Spleen (tissue), 7 donors: ENCODE measurements at regions not wholly inside any gene's neighbourhood (a gene's known extent, or its start where the extent isn't known, plus 50 kb on each side); places are given as distances from the start of the nearest gene placed in this dataset.

Experiments used
- CTCF ChIP-seq, 11 experiments: fragments of 200-600 bp in 7 of 11; fragments of 450-650 bp in 4 of 11; sonication (generic) in 4 of 11; IDR thresholded peaks in 8 of 11; conservative IDR thresholded peaks in 3 of 11; 1 replicate in 7 of 11; 2 replicates in 4 of 11; pipeline versions ENCODE4 v1.4.0 to v1.8.0; 2016 to 2021; ENCODE audit warnings: antibody characterized with exemption in 11 of 11, inconsistent platforms in 4 of 11, mild to moderate bottlenecking in 1 of 11
- POLR2A ChIP-seq, 3 donors: fragments of 450-650 bp; IDR thresholded peaks; one replicate each; pipeline ENCODE4 v1.5.1; 2017; ENCODE audit warnings: antibody characterized with exemption in 3 of 3, mild to moderate bottlenecking in 1 of 3
- donor health status: DM: no; HTN: no; CAD: no; lungs with moderate emphysema.
- donor health status: DM: no; HTN: no; CAD: no.
- donor health status: DM: no; HTN: no; CAD: no.

GRCh38 chr13:58191754-58192153 lies 560.2 kb downstream of the PCDH17 start:
- TF ChIP-seq POLR2A (IDR thresholded peaks at IDR 0.05) (no peak), CTCF (IDR thresholded peaks at IDR 0.05 in 8 of 11, conservative IDR thresholded peaks at IDR 0.05 in 3 of 11) (no peak)
